HG03442 (cell line): ENCODE measurements at regions not wholly inside any gene's neighbourhood (a gene's known extent, or its start where the extent isn't known, plus 50 kb on each side); places are given as distances from the start of the nearest gene placed in this dataset.

ENCODE experiments used
- ATAC-seq: cut with Tn5 transposase; IDR thresholded peaks from one replicate; pipeline ENCODE4 v1.9.1; 2021; ENCODE audit warnings: mild to moderate bottlenecking, moderate library complexity; ENCODE audit not compliant: unreplicated experiment

- ATAC-seq, result no peak
Measured at GRCh38 chrX:16222151-16222550, 54.9 kb downstream of the MAGEB17 start.

DNA sequence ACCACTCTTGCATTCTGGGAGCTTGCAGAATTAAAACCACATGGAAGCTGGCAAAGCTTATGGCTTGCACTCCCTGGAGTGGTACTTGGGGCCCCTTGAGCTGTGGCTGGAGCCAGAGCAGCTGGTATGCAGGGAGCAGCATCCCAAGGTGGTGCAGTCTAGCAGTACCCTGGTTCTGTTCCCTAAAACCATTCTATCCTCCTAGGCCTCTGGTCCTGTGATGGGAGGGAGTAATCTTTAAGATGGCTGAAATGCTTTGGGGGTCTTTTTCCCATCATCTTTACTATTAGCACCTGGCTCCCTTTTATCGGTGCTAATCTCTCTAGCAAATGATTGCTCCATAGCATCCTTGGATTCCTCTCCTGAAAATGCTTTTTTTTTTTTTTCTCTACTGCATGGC is 56.1 kb downstream of the MAGEB17 start:
- ATAC-seq, result no peak

DNA sequence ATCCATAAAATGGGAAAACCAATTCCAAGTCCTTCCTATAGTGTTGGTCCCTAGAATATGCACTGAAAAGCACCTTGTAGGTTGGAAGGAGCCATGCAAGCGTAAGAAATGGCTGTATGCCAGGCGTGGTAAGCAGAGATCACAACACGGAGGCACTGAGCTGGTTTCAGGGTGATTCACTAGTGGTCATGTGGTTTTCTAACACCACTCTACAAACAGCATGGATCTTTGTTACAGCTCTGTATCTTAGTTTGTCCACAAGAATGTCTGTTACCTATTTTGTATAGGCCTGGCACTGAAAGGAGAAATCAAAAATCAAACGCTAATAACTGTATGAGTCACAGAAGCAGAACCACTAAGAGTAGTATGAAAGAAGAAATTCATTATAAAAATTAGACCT is 71.9 kb downstream of the MAGEB17 start:
- peak; percentile 88 for ATAC-seq

DNA sequence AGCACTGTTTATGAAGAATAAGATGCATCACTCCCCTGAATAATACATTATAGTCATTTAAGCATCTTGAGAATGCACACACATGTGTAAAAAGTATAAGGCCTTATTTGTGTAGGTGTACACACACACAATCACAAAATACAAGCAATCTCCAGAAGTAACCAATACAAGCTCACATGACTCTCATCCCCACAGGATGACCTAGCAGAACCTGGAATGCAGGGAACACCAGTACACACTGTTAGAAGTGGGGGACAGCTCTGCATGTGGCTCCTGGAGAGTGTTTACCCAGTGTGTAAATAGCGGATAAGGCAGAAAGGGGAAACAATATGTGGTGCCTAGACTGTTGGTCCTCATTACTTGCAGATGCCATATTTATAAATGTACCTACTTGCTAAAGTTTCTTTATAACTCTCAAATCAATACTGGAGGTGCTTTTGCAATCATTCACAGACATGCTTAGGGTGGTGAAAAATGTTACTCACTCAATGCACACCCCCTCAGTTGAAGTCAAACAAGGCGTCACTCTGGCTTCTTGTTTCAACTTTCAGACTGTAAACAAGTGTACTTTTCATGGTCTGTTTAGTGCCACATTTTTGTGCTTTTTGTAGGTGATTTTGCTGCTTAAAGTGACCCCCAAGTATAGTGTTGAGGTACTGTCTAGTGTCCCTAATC is 73.1 kb downstream of the MAGEB17 start:
- no peak for ATAC-seq

GRCh38 chrX:16240968-16241367 is 73.7 kb downstream of the MAGEB17 start:
- no peak for ATAC-seq

DNA sequence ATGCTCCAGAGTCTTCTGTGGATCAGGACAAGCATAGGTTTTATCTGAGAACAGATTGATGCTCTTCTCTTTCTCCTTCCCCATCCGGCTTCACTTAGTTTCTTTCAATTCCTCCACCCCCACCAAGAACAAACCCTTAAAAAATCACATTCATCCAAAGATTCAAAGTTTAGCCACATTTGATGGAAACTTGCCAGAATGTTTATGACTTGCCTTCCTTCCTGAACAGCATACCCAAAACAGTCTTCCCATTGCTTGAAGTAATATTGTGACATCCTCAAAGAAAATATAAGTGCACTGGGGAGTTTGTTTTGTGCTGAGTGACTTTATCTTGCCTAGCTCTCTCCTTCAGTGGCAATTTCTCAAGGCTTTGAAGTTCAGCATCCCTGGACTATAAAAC is 83.0 kb downstream of the MAGEB17 start:
- no peak for ATAC-seq

GRCh38 chrX:16251782-16252181 is 84.5 kb downstream of the MAGEB17 start:
- ATAC-seq, result no peak

DNA sequence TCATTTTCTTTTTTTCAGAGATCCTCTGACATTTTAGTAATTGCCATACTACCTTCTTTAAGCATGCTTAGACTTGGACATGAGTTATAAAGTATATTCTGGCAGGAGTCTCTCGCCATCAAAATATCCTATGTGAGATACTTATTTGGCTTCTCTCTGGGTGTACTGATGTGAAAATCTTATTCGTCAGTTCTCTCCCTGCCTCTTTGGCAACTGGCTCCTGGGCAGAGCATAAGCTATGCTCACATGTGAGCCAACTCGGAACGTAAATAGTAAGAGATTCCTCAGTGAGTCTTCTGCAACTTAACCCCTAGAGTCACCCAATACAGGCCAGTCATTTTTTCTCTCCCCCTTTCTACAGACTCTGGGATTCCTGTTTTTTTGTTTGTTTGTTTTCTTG is 91.6 kb downstream of the MAGEB17 start:
- ATAC-seq, result no peak

DNA sequence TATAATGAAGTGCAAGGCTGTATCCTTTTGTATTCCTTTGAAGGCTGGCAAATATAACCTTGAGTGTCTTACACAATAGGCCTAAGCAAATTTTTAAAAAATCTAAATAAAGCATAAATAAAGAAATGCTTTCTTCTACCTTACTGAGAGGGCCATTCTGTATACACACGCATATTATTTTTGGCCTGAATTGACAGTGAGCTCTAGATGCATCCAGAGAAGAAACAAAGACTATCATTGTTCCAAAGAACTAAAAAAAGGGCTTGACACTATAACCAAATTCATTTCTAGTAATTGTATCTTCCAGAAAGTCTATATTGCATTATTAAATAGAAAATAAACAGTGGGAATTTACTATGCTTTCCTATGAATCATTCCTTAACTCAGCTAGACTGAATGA is 100.2 kb downstream of the MAGEB17 start:
- ATAC-seq, result no peak

- no peak for ATAC-seq
Measured at GRCh38 chrX:16268206-16268605, 100.9 kb downstream of the MAGEB17 start.

DNA sequence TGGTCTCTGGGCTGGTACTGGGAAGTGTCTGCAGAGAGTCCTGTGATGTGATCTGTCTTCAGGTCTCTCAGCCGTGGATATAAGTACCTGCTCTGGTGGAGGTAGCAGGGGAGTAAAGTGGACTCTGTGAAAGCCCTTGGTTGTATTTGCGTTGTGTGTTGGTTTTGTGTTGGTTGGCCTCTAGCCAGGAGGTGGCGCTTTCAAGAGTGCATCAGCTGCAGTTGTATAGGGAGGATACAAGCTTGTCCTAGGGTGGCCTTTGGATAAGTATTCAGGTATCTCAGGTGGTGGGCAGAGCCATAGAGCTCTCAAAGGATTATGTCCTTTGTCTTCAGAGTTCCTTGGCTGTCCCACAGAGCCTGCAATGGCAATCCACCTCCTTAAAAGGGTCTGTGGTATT is 111.6 kb downstream of the MAGEB17 start:
- no peak for ATAC-seq

DNA sequence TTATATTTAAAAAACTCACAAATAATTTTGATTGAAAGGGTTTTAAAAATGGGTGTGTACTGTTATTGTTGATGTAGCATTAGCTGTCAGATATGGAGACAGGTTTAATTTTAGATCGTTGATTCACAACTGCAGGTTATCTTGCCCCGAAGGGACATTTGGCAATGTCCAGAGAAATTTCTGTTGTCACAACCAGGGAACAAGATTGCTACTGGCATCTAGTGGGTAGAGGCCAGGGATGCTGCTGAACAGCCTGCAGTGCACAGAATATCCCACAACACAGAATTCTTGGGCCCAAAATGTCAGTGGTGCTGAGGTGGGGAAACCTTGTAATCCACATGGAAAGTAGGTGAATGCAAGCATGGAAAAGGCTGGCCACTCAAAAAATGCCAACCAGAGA is 114.9 kb downstream of the MAGEB17 start:
- ATAC-seq, result no peak

- no peak for ATAC-seq
Measured at GRCh38 chrX:16284842-16285241, 117.6 kb downstream of the MAGEB17 start.

DNA sequence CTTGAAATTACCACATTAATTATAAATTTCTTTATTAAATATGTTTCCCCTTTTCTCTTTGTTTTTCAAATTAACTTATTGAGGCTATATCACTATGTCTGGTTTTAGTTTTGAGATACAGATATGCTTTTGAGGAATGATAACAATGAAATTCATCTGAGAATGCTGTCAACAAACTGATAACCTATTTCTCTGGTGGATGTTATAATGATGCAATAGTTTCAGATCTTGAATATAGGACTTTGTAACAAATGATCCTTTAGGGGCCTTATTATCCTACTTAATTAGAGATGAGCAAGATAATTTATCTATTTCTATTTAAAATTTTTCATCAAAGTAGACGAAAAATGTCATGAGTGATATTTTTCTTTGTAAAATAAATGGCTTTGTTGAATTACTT is 123.7 kb downstream of the MAGEB17 start:
- no peak for ATAC-seq

DNA sequence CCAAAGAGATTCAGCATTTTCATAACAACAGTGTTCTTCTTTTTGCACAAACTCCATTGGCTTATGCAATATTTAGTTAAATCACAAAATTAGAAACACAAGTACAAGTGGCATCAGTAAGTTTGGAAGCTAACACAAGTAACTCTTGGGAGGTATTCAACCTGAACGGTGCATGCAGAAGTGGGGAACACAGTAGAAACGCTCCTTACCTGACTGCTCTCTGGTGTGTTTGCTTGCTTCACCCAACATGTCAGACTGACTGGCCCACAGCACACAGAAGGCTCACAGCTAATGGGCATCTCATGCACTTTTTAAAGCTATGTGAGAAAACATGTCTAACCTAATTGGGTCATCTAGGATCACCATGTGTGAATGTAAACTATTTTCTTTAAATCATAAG is 133.6 kb downstream of the MAGEB17 start:
- no peak for ATAC-seq

DNA sequence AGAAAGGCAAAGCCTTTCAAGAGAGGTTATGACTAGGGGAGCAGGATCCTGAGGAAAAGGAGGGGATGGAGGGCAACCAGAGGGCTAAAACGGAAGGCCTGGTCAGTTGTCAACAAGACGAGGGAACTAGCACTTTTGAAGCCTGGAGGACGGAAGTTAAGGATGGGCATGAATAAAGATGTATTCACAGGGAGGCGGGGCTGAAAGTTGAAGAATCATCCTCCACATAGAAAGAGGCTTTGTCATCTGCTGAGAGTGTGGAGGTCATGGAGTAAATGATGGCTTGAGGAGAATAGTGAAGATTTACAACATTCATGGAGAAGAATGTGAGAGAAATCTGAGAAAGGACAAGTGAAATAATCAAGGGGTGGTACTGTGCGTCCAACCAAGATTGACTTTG is 137.5 kb downstream of the MAGEB17 start:
- no peak for ATAC-seq

- ATAC-seq, result no peak
Measured at GRCh38 chrX:16305187-16305586, 137.9 kb downstream of the MAGEB17 start.

DNA sequence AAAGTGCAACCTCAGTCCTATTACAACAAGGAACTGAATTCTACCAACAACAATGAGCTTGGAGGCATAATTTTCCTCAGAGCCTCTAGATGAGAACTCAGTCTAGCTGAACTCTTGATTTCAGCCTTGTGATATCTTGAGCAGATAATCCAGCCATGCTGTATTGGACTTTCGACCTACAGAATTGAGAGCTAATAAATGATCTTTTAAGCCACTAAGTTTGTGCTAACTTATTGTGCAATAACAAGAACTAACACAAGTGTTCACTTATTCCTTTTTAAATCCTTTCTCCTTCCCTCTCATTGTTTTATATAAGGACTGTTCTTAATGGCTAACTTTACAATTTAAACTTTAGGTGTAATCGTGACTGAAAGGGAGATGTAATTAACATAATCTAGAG is 140.7 kb downstream of the MAGEB17 start:
- no peak for ATAC-seq

DNA sequence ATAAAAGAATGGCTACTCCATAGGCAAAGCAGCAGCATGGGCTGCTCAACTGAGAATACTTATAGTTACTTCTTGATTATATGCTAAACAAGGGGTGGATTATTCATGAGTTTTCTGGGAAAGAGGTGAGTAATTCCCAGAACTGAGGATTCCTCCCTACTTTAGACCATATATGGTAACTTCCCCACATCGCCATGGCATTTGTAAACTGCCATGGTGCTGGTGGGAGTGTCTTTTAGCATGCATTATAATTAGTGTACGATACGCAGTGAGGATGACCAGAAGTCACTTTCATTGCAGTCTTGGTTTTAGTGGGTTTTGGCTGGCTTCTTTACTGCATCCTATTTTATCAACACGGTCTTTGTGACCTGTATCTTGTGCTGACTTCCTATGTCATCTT is 141.5 kb downstream of the MAGEB17 start:
- ATAC-seq, result no peak

- ATAC-seq, result no peak
Measured at GRCh38 chrX:16310326-16310725, 143.0 kb downstream of the MAGEB17 start.

DNA sequence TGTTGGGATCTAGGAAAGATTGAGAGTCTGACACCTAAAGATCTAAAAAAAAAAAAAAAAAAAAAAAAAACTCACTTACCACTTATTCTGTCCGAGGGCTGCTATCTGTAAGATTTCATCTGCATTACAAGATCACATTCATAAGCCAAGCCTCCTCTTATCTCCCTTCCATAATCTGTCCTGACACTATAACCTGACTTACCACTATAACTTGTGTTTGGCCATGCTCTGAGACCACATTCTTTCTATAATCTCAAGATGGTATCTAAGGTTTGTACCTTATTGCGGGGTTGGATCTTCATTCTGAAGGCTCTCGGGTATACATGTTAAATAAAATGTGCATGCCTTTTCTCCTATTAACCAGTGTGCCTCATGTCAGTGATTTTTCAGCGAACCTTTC is 144.4 kb downstream of the MAGEB17 start:
- no peak for ATAC-seq

DNA sequence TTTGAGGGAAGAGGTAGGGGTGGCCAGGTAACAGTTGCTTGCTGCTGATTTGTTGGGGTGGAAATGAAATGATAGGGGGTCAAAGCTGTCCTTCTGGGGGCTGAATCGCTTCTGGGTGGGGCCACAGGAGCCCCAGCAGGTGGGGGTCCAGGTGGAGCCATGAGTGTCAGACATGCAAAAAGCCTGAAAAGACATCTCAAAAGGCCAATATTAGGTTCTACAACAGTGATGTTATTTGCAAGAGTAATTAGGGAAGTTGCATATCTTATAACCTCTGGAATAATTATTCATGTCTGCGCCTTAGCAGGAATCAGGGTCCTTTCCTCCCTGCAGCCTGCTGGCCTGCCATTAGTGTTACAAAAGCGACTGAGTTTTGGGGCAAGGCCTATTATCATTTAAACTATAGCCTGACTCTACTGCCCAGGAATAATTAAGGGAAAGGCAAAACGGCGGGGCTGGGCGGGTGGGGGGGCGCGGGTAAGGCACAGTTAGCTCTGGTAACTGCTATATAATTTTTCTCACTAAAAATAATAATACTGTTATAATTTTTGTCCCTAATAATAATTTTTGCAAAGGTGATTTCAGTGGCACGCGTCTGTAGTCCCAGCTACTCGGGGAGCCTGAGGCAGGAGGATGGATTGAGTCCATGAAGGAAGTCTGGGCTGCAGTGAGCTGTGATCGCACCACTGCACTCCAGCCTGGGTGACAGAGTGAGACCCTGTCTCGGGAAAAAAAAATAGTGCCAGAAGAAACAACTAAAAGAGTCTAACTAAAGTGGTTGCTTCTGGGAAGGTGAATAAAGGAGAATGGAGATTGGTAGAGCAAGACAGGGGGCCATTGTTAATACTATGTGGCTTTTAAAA is 145.7 kb downstream of the MAGEB17 start:
- no peak for ATAC-seq

DNA sequence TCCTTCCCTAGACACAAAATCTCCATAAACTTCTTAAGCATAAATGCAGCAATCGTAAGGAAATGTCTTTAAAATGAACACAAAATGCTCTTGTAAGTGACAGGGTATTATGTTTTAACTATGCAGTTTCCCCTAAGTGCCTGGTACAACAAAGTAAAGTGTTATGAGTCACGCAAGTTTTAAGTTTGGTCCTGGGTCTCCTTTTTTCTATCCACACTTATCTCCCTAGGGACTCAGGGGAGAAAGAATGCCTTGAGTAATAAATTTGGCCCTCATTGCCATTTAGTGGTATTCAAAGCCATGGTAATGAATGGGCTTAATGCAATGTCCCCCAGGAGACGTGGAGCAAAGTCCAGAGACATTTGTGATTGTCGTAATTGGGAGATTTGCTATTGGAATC is 149.1 kb downstream of the MAGEB17 start:
- no peak for ATAC-seq
